Karpas-422 (cell line): ENCODE measurements at regions not wholly inside any gene's neighbourhood (a gene's known extent, or its start where the extent isn't known, plus 50 kb on each side); places are given as distances from the start of the nearest gene placed in this dataset.

Experiments
- DNase-seq: peaks from one replicate; pipeline ENCODE4 v3.0.0-alpha.2; 2015
- H2AFZ ChIP-seq: fragments of 200-600 bp; sonication (generic); 2 replicates; pipeline ENCODE4 v1.6.1; 2014; ENCODE audit warnings: antibody characterized with exemption, low read length, mixed read lengths
- H3K27ac ChIP-seq: fragments of 200-600 bp; sonication (generic); 2 replicates; pipeline ENCODE4 v1.5.1; 2014; ENCODE audit warnings: mild to moderate bottlenecking, low read length, moderate library complexity
- H3K27me3 ChIP-seq: fragments of 200-600 bp; sonication (generic); 2 replicates; pipeline ENCODE4 v1.6.1; 2014; ENCODE audit warnings: low read length, mixed read lengths
- H3K36me3 ChIP-seq: fragments of 200-600 bp; sonication (generic); 2 replicates; pipeline ENCODE4 v1.6.1; 2014; ENCODE audit warnings: low read length, mixed read lengths; ENCODE audit not compliant: insufficient read depth
- H3K4me1 ChIP-seq: fragments of 200-600 bp; sonication (generic); 2 replicates; pipeline ENCODE4 v1.6.1; 2014; ENCODE audit warnings: mild to moderate bottlenecking, low read length, mixed read lengths
- H3K4me2 ChIP-seq: fragments of 200-600 bp; sonication (generic); 2 replicates; pipeline ENCODE4 v1.6.1; 2014; ENCODE audit warnings: low read length, low read depth, mild to moderate bottlenecking; ENCODE audit not compliant: poor library complexity, severe bottlenecking
- H3K4me3 ChIP-seq: fragments of 200-600 bp; sonication (generic); 2 replicates; pipeline ENCODE4 v1.5.1; 2014; ENCODE audit warnings: mild to moderate bottlenecking, antibody characterized with exemption, low read length, mixed read lengths
- H3K79me2 ChIP-seq: fragments of 200-600 bp; sonication (generic); 2 replicates; pipeline ENCODE4 v1.6.1; 2014; ENCODE audit warnings: mild to moderate bottlenecking, low read length, mixed read lengths
- H3K9ac ChIP-seq: fragments of 200-600 bp; sonication (generic); 2 replicates; pipeline ENCODE4 v1.6.0; 2014; ENCODE audit warnings: low read length
- H3K9me2 ChIP-seq: fragments of 200-600 bp; sonication (generic), shearing (Covaris generic); replicated peaks from 2 replicates; pipeline ENCODE4 v1.6.0; 2014; ENCODE audit warnings: mild to moderate bottlenecking, low read length, moderate library complexity; ENCODE audit not compliant: insufficient read depth
- H3K9me3 ChIP-seq: fragments of 300-700, 200-600 bp; sonication (generic); 2 replicates; pipeline ENCODE4 v1.6.1; 2014; ENCODE audit warnings: low read length, mixed read lengths
- H4K20me1 ChIP-seq: fragments of 200-600 bp; sonication (generic); 2 replicates; pipeline ENCODE4 v1.6.1; 2014; ENCODE audit warnings: mild to moderate bottlenecking, antibody characterized with exemption, low read length, low read depth; ENCODE audit not compliant: insufficient read depth

DNA sequence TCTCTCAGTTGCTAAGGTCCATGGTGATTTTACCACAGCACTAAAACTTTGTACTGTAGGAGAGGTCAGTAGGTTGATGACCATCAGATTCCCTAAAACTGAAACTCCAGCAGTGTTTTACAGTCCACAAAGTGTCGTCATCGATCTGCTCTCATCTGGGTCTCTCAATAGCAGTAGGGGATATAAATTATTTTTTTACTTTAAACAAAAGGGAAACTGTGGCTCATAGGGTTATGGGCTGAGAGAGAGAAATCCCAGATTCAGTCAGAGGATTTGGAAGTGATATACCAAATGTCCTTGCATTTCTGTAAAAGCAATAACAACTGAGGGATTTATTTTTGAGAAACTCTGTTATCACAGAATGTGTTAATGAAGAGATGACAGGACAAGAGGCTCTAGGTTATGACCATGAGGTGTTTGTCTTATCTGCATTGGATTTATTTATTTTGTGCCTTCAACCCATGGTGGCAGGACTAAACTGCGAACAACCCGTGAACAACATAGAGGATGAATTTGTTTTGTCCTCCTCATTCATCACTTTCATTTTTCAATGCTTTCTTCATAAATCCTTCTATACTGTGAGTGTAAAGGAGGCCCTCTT, 869.7 kb downstream of the OTOL1 start:
- no peaks in the 10 kb centered on the region for H3K4me1 ChIP-seq
- no peak for DNase-seq
- no peaks in the 10 kb centered on the region for H3K79me2 ChIP-seq
- no peak overlapping the region for H3K4me2 ChIP-seq
- H3K27me3 ChIP-seq: no peaks in the 10 kb centered on the region
- H4K20me1 ChIP-seq: no peaks in the 10 kb centered on the region
- no peaks in the 10 kb centered on the region for H3K9me2 ChIP-seq
- peaks cover 15% of the 10 kb centered on the region for H3K9me3 ChIP-seq
- no peaks in the 10 kb centered on the region for H3K36me3 ChIP-seq
- H3K27ac ChIP-seq: no peak overlapping the region
- no peak overlapping the region for H3K4me3 ChIP-seq
- H3K9ac ChIP-seq: no peak overlapping the region
- no peak overlapping the region for H2AFZ ChIP-seq

DNA sequence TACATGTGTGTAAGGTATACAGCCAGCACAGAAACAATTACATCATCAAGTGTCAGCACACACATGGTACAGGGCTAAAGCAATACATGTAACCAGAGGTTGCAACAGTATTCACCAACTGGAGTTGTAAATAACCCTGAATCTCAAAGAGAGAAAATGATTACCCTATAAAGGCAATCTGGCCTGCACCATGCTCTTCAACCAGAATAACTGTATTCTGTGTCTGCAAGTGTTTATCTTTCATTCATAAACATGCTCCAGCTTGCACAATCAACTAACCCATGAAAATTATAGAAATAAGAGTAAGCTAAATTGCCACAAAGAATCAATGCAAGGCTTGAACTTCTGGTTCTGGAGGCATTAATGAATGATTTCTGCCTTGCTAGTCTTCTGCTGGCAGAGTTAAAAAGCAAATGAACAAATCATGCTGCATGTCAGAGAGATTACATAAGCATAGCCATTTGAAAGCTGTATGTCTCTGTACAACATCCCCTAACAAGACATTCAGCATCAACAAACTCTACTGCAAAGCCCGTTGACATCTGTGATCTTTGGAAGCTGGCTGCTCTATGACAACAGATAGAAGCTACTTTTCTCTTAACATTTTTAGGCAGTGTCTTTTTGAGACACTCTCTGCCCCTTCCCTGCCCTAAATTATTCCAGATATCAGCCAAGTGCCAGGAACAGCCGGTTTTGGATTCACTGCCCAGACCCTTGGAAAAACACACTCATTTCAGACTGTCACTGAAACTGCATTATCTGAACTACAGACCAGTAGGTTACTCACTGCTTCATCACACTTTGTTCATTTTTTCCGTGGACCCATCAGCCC, 871.0 kb downstream of the OTOL1 start:
- Histone ChIP-seq H3K4me3 (no peak overlapping the region), H3K36me3 (no peaks in the 10 kb centered on the region), H3K4me2 (no peak overlapping the region), H2AFZ (no peak overlapping the region), H3K27ac (no peak overlapping the region), H3K27me3 (no peaks in the 10 kb centered on the region), H3K4me1 (no peaks in the 10 kb centered on the region), H3K9me2 (no peaks in the 10 kb centered on the region), H3K9ac (no peak overlapping the region), H4K20me1 (no peaks in the 10 kb centered on the region), H3K79me2 (no peaks in the 10 kb centered on the region), H3K9me3 (peaks cover 14% of the 10 kb centered on the region)
- DNase-seq: no peak

DNA sequence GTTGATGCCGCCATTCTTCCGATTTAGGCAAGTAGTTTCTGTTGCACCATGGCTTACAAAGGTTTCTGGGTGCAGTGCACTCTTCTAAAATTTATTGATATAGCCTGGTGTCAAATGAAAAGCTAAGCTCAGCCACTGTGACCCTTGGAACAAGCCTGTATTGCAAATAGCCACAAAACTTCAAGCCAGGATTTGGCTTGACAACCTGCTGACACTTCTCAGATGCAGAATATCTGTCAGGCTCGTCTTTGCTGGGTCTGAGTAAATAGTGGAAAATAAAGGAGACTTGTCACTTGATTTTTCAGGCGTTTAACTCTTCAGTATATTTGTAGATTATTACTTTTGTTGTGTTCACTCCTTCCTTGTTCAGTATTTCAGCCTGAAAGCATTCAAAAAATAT, 871.8 kb downstream of the OTOL1 start:
- H3K9me2 ChIP-seq: no peaks in the 10 kb centered on the region

DNA sequence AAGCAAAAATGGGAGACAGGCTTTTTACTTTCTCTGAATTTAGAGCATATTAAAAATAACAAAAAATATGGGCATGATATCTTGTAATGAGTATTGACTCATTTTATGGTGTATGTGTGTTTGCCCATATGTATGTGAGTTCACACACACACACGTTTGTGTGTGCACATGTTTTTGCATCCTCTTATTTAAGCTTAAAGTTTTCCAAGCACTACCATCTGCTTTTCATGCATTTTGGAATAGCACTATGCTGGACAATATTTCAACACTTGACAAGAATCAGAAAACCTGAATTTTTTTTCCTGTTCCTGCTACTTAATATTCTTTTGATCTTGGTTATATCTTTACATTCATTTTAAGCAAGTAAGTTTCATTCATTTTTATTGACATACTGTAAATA, 872.7 kb downstream of the OTOL1 start:
- H3K4me2 ChIP-seq: no peak overlapping the region
- no peaks in the 10 kb centered on the region for H3K79me2 ChIP-seq
- H3K4me3 ChIP-seq: no peak overlapping the region
- H3K36me3 ChIP-seq: no peaks in the 10 kb centered on the region
- no peak overlapping the region for H3K9ac ChIP-seq
- H3K4me1 ChIP-seq: no peaks in the 10 kb centered on the region
- H2AFZ ChIP-seq: no peak overlapping the region
- no peak overlapping the region for H3K27ac ChIP-seq
- peaks cover 16% of the 10 kb centered on the region for H3K9me3 ChIP-seq
- no peaks in the 10 kb centered on the region for H3K27me3 ChIP-seq
- DNase-seq: no peak
- H4K20me1 ChIP-seq: no peaks in the 10 kb centered on the region
- no peaks in the 10 kb centered on the region for H3K9me2 ChIP-seq

More for the DNA sequence above, 871.8 kb downstream of the OTOL1 start:
- Histone ChIP-seq H3K4me1 (no peaks in the 10 kb centered on the region), H3K79me2 (no peaks in the 10 kb centered on the region), H4K20me1 (no peaks in the 10 kb centered on the region), H3K4me2 (no peak overlapping the region), H3K9me3 (peaks cover 16% of the 10 kb centered on the region), H3K36me3 (no peaks in the 10 kb centered on the region), H3K27me3 (no peaks in the 10 kb centered on the region), H2AFZ (no peak overlapping the region), H3K4me3 (no peak overlapping the region), H3K27ac (no peak overlapping the region), H3K9ac (no peak overlapping the region)
- DNase-seq: no peak

DNA sequence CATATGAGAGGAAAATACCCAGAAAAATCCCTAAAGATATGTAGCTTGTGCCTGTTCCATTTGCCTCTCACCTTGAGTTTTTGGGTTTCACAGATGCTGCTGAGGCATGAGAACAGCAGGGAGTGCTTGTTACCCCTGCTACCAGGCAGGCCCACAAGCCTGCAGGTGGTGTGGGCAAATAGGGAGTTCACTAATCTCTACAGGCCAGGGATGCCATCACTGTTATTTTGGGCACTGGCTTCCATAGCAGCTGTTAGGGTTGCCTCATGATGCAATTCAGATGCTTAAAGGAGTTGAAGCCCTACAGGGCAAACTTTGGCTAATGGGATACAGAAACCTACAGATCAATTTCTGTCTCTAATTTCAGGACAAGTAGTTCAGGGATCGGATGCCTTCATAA, 873.5 kb downstream of the OTOL1 start:
- Histone ChIP-seq H2AFZ (no peak overlapping the region), H3K9me3 (peaks cover 16% of the 10 kb centered on the region), H3K27ac (no peak overlapping the region), H3K4me3 (no peak overlapping the region), H3K4me1 (no peaks in the 10 kb centered on the region), H3K27me3 (no peaks in the 10 kb centered on the region), H3K9ac (no peak overlapping the region), H4K20me1 (no peaks in the 10 kb centered on the region), H3K9me2 (no peaks in the 10 kb centered on the region), H3K79me2 (no peaks in the 10 kb centered on the region), H3K36me3 (no peaks in the 10 kb centered on the region), H3K4me2 (no peak overlapping the region)
- no peak for DNase-seq

DNA sequence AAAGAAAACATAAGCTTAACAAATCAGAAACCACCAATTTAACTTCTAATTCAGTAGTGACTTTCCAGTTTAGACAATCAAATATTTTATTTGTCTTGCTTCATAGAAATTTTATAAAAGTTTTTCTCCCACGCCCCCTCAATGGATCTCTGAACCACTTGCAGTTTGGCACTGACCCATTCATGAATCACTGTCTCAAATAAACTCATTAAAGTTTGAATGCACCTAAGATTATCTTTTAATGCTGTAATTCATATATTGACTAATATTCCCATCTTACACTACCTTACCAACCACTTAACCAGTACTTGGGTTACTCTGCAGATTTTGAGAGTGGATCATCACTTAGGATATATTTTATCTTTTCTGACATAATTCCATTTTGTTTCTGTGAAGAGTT, 880.2 kb downstream of the OTOL1 start:
- Histone ChIP-seq H2AFZ (no peak overlapping the region), H3K4me1 (no peaks in the 10 kb centered on the region), H3K4me3 (no peak overlapping the region), H3K27me3 (no peaks in the 10 kb centered on the region), H3K36me3 (no peaks in the 10 kb centered on the region), H3K27ac (no peak overlapping the region), H3K9me2 (no peaks in the 10 kb centered on the region), H3K79me2 (no peaks in the 10 kb centered on the region), H3K9me3 (peaks cover 14% of the 10 kb centered on the region; the same call in 1 of the 2 replicates), H4K20me1 (no peaks in the 10 kb centered on the region), H3K4me2 (no peak overlapping the region), H3K9ac (no peak overlapping the region)
- no peak for DNase-seq

DNA sequence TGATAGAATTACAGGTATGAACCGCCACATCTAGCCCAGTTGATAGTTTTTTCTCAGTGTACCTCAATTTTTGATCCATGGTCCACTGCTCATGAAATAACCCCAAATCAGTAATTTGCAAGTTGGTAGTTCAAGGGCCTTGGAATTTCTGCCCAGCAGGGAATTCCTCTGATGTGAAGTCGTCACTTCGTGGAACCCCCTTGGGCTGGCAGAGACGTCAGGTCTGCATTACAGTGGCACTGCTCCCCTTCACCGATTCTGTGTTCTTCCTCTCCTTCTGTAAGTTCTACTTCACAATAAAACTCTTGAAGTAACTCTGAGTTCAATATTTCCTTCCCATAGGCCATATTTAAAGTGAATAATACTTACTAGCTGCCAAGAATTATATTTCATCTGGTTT, 881.0 kb downstream of the OTOL1 start:
- H3K79me2 ChIP-seq: no peaks in the 10 kb centered on the region
- H3K4me1 ChIP-seq: no peaks in the 10 kb centered on the region
- no peaks in the 10 kb centered on the region for H3K36me3 ChIP-seq
- H3K9me2 ChIP-seq: no peaks in the 10 kb centered on the region
- no peak overlapping the region for H2AFZ ChIP-seq
- DNase-seq: no peak
- H3K9me3 ChIP-seq: peaks cover 11% of the 10 kb centered on the region; the same call in 1 of the 2 replicates
- H3K27ac ChIP-seq: no peak overlapping the region
- H4K20me1 ChIP-seq: no peaks in the 10 kb centered on the region
- no peak overlapping the region for H3K9ac ChIP-seq
- no peak overlapping the region for H3K4me2 ChIP-seq
- no peaks in the 10 kb centered on the region for H3K27me3 ChIP-seq
- H3K4me3 ChIP-seq: no peak overlapping the region

DNA sequence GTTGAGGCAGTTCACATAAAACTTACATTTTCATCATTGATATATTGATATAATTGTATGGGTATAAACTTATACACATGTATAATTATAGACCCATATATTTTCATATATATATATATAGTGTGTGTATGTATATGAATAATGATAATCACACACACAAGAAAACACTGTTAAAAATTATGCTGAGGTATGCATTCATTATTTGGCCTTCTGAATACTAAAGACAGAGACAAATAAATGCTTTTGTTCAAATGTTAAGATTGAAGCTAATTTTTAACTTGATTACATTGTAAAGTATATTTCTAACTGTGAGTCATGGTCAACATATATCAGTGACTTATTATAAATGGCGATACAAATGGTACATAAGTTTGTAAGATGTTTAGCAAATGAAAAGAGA, 888.8 kb downstream of the OTOL1 start:
- Histone ChIP-seq H3K79me2 (no peaks in the 10 kb centered on the region), H4K20me1 (no peaks in the 10 kb centered on the region), H3K36me3 (no peaks in the 10 kb centered on the region), H3K4me1 (no peaks in the 10 kb centered on the region), H3K9me3 (peaks cover 14% of the 10 kb centered on the region; the same call in 1 of the 2 replicates), H3K9ac (no peak overlapping the region), H3K4me2 (no peak overlapping the region), H3K27me3 (no peaks in the 10 kb centered on the region), H3K27ac (no peak overlapping the region), H3K4me3 (no peak overlapping the region), H2AFZ (no peak overlapping the region), H3K9me2 (no peaks in the 10 kb centered on the region)
- DNase-seq: no peak
